IPS-11a (cell line): ENCODE measurements at regions not wholly inside any gene's neighbourhood (a gene's known extent, or its start where the extent isn't known, plus 50 kb on each side); places are given as distances from the start of the nearest gene placed in this dataset.
"Not testable (repeated sequence)": the region's sequence is repeated elsewhere in the genome, so short reads cannot be mapped to it uniquely, and the experiment has no call there.

ENCODE experiments used
- H3K4me3 ChIP-seq: one replicate; pipeline ENCODE4 v1.5.1; 2013; ENCODE audit warnings: low read depth, low read length, control low read depth

- no peak overlapping the region for H3K4me3 ChIP-seq
Observed at GRCh38 chrX:121851033-121851432, 803.6 kb downstream of the GLUD2 start.

- H3K4me3 ChIP-seq, result no peak overlapping the region
Observed at GRCh38 chrX:121853762-121854613, 806.6 kb downstream of the GLUD2 start.

- no peak overlapping the region for H3K4me3 ChIP-seq
Observed at GRCh38 chrX:121854614-121854911, 807.2 kb downstream of the GLUD2 start.

- H3K4me3 ChIP-seq, result no peak overlapping the region
Observed at GRCh38 chrX:121858867-121859647, 811.6 kb downstream of the GLUD2 start.

- no peak overlapping the region for H3K4me3 ChIP-seq
Observed at GRCh38 chrX:121863976-121864375, 816.6 kb downstream of the GLUD2 start.

- no peak overlapping the region for H3K4me3 ChIP-seq
Observed at GRCh38 chrX:121864561-121864960, 817.2 kb downstream of the GLUD2 start.

GRCh38 chrX:121869876-121870477, 822.6 kb downstream of the GLUD2 start:
- no peak overlapping the region for H3K4me3 ChIP-seq

- no peak overlapping the region for H3K4me3 ChIP-seq
Observed at GRCh38 chrX:121871122-121871521, 823.7 kb downstream of the GLUD2 start.

GRCh38 chrX:121876305-121876704, 828.9 kb downstream of the GLUD2 start:
- H3K4me3 ChIP-seq, result no peak overlapping the region

GRCh38 chrX:121877337-121877736, 829.9 kb downstream of the GLUD2 start:
- H3K4me3 ChIP-seq, result not testable (repeated sequence)

GRCh38 chrX:121886557-121886956, 839.1 kb downstream of the GLUD2 start:
- no peak overlapping the region for H3K4me3 ChIP-seq

- no peak overlapping the region for H3K4me3 ChIP-seq
Observed at GRCh38 chrX:121894756-121895155, 847.3 kb downstream of the GLUD2 start.

- H3K4me3 ChIP-seq, result no peak overlapping the region
Observed at GRCh38 chrX:121902463-121902862, 855.1 kb downstream of the GLUD2 start.

- H3K4me3 ChIP-seq, result no peak overlapping the region
Observed at GRCh38 chrX:121903961-121904360, 856.6 kb downstream of the GLUD2 start.

GRCh38 chrX:121921258-121921657, 873.8 kb downstream of the GLUD2 start:
- no peak overlapping the region for H3K4me3 ChIP-seq

GRCh38 chrX:121931567-121931966, 884.2 kb downstream of the GLUD2 start:
- no peak overlapping the region for H3K4me3 ChIP-seq

- H3K4me3 ChIP-seq, result no peak overlapping the region
Observed at GRCh38 chrX:121932688-121933087, 885.3 kb downstream of the GLUD2 start.

GRCh38 chrX:121949041-121949760, 901.8 kb downstream of the GLUD2 start:
- H3K4me3 ChIP-seq, result no peak overlapping the region

- H3K4me3 ChIP-seq, result no peak overlapping the region
Observed at GRCh38 chrX:121958886-121959285, 911.5 kb downstream of the GLUD2 start.

GRCh38 chrX:121975671-121976070, 928.3 kb downstream of the GLUD2 start:
- H3K4me3 ChIP-seq, result no peak overlapping the region

- H3K4me3 ChIP-seq, result no peak overlapping the region
Observed at GRCh38 chrX:121987163-121987562, 939.8 kb downstream of the GLUD2 start.
